ENCODE measurements at regions not wholly inside any gene's neighbourhood (a gene's known extent, or its start where the extent isn't known, plus 50 kb on each side); places are given as distances from the start of the nearest gene placed in this dataset.

DNA sequence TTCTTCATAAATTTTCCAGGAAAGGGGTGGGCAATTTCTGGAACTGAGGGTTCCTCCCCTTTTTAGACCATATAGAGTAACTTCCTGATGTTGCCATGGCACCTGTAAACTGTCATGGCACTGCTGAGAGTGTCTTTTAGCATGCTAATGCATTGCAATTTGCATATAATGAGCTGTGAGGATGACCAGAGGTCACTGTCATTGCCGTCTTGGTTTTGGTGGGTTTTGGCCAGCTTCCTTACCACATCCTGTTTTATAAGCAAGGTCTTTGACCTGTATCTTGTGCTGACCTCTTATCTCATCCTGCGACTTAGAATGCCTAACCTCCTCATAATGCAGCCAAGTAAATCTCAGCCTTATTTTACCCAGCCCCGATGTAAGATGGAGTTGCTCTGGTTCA is 577.8 kb downstream of the NLGN4X start:
- intact Hi-C loops (cut with DNase I; ENCODE audit: low total_unique reads) = no loop called here

DNA sequence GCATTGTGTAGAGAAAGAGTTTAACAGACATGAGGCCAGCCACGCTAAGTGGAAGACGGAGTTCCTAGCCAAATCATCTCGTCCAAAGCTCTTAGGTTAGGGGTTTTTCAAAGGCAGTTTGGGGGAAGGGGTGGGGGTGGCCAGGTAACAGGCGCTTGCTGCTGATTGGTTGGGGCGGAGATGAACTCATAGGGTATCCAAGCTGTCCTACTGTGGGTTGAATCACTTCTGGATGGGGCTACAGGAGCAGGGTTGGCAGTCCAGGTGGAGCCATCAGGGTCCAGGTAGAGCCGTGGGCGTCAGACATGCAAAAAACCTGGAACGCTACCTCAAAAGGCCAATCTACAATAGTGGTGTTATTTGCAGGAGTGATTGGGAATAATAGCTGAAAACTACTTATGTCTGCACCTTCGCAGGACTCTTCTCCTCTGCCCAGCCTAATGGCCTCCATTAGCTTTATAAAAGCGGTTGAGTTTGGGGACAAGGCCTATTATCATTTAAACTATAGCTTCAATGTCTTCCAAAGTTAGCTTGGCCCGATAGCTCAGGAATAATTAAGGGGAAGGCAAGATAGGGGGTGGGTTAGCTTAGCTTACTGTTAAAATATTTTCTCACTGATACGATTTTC is 579.6 kb downstream of the NLGN4X start:
- no peak for DNase-seq
- Histone ChIP-seq H3K36me3 (no peaks in the 10 kb centered on the region), H3K27me3 (no peaks in the 10 kb centered on the region), H3K9me3 (no peaks in the 10 kb centered on the region), H3K4me1 (no peaks in the 10 kb centered on the region), H3K4me3 (no peak overlapping the region), H3K27ac (no peak overlapping the region)
- TF ChIP-seq, protein P1, sequence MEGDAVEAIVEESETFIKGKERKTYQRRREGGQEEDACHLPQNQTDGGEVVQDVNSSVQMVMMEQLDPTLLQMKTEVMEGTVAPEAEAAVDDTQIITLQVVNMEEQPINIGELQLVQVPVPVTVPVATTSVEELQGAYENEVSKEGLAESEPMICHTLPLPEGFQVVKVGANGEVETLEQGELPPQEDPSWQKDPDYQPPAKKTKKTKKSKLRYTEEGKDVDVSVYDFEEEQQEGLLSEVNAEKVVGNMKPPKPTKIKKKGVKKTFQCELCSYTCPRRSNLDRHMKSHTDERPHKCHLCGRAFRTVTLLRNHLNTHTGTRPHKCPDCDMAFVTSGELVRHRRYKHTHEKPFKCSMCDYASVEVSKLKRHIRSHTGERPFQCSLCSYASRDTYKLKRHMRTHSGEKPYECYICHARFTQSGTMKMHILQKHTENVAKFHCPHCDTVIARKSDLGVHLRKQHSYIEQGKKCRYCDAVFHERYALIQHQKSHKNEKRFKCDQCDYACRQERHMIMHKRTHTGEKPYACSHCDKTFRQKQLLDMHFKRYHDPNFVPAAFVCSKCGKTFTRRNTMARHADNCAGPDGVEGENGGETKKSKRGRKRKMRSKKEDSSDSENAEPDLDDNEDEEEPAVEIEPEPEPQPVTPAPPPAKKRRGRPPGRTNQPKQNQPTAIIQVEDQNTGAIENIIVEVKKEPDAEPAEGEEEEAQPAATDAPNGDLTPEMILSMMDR (IDR thresholded peaks at IDR 0.05) = no peak
- TF ChIP-seq POLR2A (IDR thresholded peaks at IDR 0.05) = no peak
- intact Hi-C loops (cut with DNase I; ENCODE audit: low total_unique reads) = no loop called here

More for the DNA sequence above, 577.8 kb downstream of the NLGN4X start:
- no peaks in the 10 kb centered on the region for H3K36me3 ChIP-seq
- H3K27ac ChIP-seq = no peak overlapping the region
- H3K4me3 ChIP-seq = no peak overlapping the region
- no peaks in the 10 kb centered on the region for H3K4me1 ChIP-seq
- no peaks in the 10 kb centered on the region for H3K27me3 ChIP-seq
- TF ChIP-seq, protein P1 (IDR thresholded peaks at IDR 0.05) = no peak
- no peak for TF ChIP-seq POLR2A (IDR thresholded peaks at IDR 0.05)
- no peak for DNase-seq
- no peaks in the 10 kb centered on the region for H3K9me3 ChIP-seq

DNA sequence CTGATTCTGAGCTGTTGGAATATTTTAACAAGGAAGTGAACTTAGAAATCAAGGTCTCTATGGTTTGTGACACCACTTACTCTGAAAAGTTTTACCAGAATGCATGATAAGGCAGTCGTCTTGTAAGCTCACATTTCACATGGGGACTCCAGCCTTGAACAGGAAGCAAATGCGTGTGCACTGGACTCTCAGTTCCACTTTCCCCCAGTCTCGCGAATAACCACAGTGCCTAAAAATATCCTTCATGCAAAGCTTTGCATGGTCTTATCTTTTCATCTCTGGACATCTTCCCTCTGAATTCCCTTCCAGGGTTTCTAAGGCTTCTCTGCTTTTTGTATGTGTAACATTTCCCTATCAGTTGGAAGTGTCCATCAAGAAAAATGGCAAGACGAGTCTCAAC is 581.8 kb downstream of the NLGN4X start:
- H3K4me1 ChIP-seq = no peaks in the 10 kb centered on the region
- H3K27me3 ChIP-seq = no peaks in the 10 kb centered on the region
- intact Hi-C loops (cut with DNase I; ENCODE audit: low total_unique reads) = no loop called here

DNA sequence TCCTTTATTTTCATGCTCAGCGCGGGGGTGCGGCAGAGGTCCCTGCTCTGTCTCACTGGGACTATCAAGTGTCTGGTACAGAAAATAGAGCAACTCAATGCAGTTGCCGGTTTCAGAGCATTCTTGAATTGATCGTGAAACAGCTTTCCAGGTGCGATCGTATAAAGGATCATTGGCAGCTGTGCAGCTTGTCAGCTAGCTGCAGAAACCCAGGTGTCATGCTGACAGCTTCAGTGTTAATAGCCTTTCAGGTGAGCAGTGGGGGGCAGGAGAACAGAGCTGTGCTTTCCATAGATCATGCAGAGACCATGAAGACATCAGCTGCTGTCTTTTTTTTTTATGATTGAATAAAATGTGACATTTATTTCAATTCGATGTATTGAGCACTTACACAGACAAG is 583.9 kb downstream of the NLGN4X start:
- H3K27me3 ChIP-seq = no peaks in the 10 kb centered on the region
- no peaks in the 10 kb centered on the region for H3K36me3 ChIP-seq
- H3K27ac ChIP-seq = no peak overlapping the region
- H3K9me3 ChIP-seq = no peaks in the 10 kb centered on the region
- no peaks in the 10 kb centered on the region for H3K4me1 ChIP-seq
- H3K4me3 ChIP-seq = no peak overlapping the region
- TF ChIP-seq POLR2A (IDR thresholded peaks at IDR 0.05) = no peak
- TF ChIP-seq, protein P1 (IDR thresholded peaks at IDR 0.05) = no peak
- intact Hi-C loops (cut with DNase I; ENCODE audit: low total_unique reads) = no loop called here
- no peak for DNase-seq

More for the DNA sequence above, 581.8 kb downstream of the NLGN4X start:
- no peaks in the 10 kb centered on the region for H3K9me3 ChIP-seq
- DNase-seq = no peak
- TF ChIP-seq, protein P1 (IDR thresholded peaks at IDR 0.05) = no peak
- TF ChIP-seq POLR2A (IDR thresholded peaks at IDR 0.05) = no peak
- H3K27ac ChIP-seq = no peak overlapping the region
- H3K4me3 ChIP-seq = no peak overlapping the region
- H3K36me3 ChIP-seq = no peaks in the 10 kb centered on the region

DNA sequence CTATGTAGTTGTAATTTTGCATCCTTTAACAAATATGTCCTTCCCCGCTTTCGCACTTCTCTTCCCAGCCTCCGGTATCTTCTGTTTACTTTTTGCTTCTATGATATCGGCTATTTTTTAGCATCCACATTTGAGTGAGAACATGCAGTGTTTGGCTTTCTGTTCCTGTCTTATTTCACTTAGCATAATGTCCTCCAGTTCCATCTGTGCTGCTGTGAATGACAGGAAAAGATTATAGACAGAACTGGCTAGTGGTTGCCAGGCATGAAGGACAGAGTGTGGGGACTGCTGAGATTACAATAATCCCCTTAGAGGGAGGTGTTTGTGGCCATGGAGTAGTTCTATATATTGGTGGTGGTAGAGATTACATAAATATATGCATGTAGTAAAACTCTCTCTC is 588.6 kb downstream of the NLGN4X start:
- Histone ChIP-seq H3K27ac (no peak overlapping the region), H3K9me3 (no peaks in the 10 kb centered on the region), H3K4me1 (no peaks in the 10 kb centered on the region), H3K36me3 (no peaks in the 10 kb centered on the region), H3K27me3 (no peaks in the 10 kb centered on the region), H3K4me3 (no peak overlapping the region)
- no peak for TF ChIP-seq POLR2A (IDR thresholded peaks at IDR 0.05)
- TF ChIP-seq, protein P1 (IDR thresholded peaks at IDR 0.05) = no peak
- no peak for DNase-seq
- intact Hi-C loops (cut with DNase I; ENCODE audit: low total_unique reads) = no loop called here

Measured in uterus (tissue), 3 donors.